IMR-90 (cell line): ENCODE measurements at regions not wholly inside any gene's neighbourhood (a gene's known extent, or its start where the extent isn't known, plus 50 kb on each side); places are given as distances from the start of the nearest gene placed in this dataset.

Experiments
- CEBPB ChIP-seq: IDR thresholded peaks from 2 replicates; pipeline ENCODE4 v1.6.1; 2012; ENCODE audit warnings: low read depth, low read length, improper control_type of control experiment
- FOS ChIP-seq: fragments of 150-350 bp; IDR thresholded peaks from 2 replicates; pipeline ENCODE4 v1.6.1; 2016; ENCODE audit warnings: low read depth, low read length
- MAZ ChIP-seq: IDR thresholded peaks from 2 replicates; pipeline ENCODE4 v1.6.1; 2012; ENCODE audit warnings: low read depth, mild to moderate bottlenecking, low read length, improper control_type of control experiment, moderate library complexity, borderline replicate concordance
- MXI1 ChIP-seq: IDR thresholded peaks from 2 replicates; pipeline ENCODE4 v1.6.1; 2012; ENCODE audit warnings: low read depth, mild to moderate bottlenecking, low read length, moderate library complexity, borderline replicate concordance
- POLR2A ChIP-seq: IDR thresholded peaks from 2 replicates; pipeline ENCODE4 v1.6.1; 2012; ENCODE audit warnings: mild to moderate bottlenecking, low read depth, low read length
- RCOR1 ChIP-seq: IDR thresholded peaks from 2 replicates; pipeline ENCODE4 v1.6.1; 2012; ENCODE audit warnings: mild to moderate bottlenecking, low read length, improper control_type of control experiment; ENCODE audit not compliant: insufficient replicate concordance
- RFX5 ChIP-seq: IDR thresholded peaks from 2 replicates; pipeline ENCODE4 v1.8.0; 2012; ENCODE audit warnings: low read depth, mild to moderate bottlenecking, low read length, moderate library complexity
- TF ChIP-seq, protein P1 (sequence below): conservative IDR thresholded peaks from 2 replicates; pipeline ENCODE4 v1.5.1; 2012; ENCODE audit warnings: mild to moderate bottlenecking, low read depth, low read length, improper control_type of control experiment
- TF ChIP-seq, protein P2 (sequence below): fragments of 150-350 bp; IDR thresholded peaks from 2 replicates; pipeline ENCODE4 v1.6.1; 2017; ENCODE audit warnings: mild to moderate bottlenecking, antibody characterized with exemption, low read length, low read depth

DNA sequence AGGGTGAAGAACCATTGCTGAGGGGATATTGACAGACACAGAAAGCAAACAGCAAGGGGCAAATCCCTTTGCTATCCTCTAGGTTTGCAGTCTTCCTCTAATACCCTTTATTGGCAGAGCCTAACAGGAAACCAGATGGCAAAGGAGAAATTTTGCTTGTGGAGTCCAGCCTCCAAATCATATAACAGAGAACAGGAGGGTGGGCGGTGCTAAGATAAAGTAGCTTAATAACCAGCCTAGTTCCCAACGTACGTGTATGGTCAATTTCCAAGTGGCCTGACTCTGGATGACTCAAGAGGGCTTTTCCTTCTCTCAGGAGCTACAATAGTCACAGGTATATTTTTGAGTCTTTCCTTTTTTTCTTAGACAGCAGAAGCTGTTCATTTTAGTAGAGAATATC, 404.5 kb downstream of the PDCD6IP start:
- TF ChIP-seq, protein P1, sequence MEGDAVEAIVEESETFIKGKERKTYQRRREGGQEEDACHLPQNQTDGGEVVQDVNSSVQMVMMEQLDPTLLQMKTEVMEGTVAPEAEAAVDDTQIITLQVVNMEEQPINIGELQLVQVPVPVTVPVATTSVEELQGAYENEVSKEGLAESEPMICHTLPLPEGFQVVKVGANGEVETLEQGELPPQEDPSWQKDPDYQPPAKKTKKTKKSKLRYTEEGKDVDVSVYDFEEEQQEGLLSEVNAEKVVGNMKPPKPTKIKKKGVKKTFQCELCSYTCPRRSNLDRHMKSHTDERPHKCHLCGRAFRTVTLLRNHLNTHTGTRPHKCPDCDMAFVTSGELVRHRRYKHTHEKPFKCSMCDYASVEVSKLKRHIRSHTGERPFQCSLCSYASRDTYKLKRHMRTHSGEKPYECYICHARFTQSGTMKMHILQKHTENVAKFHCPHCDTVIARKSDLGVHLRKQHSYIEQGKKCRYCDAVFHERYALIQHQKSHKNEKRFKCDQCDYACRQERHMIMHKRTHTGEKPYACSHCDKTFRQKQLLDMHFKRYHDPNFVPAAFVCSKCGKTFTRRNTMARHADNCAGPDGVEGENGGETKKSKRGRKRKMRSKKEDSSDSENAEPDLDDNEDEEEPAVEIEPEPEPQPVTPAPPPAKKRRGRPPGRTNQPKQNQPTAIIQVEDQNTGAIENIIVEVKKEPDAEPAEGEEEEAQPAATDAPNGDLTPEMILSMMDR = no peak
- TF ChIP-seq MAZ (no peak), MXI1 (no peak), RFX5 (no peak), CEBPB (no peak), FOS (no peak), RCOR1 (no peak), POLR2A (no peak)
- TF ChIP-seq, protein P2, sequence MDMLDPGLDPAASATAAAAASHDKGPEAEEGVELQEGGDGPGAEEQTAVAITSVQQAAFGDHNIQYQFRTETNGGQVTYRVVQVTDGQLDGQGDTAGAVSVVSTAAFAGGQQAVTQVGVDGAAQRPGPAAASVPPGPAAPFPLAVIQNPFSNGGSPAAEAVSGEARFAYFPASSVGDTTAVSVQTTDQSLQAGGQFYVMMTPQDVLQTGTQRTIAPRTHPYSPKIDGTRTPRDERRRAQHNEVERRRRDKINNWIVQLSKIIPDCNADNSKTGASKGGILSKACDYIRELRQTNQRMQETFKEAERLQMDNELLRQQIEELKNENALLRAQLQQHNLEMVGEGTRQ = no peak
